ENCODE measurements at regions not wholly inside any gene's neighbourhood (a gene's known extent, or its start where the extent isn't known, plus 50 kb on each side); places are given as distances from the start of the nearest gene placed in this dataset.

- Histone ChIP-seq H2BK20ac (ENCODE audit: low read depth, low read length) (no peak overlapping the region), H2BK5ac (ENCODE audit: low read depth, low read length, poor library complexity, severe bottlenecking) (no peak overlapping the region), H4K8ac (ENCODE audit: low read depth in 2 of 2, low read length in 2 of 2) (no peak overlapping the region), H2AK9ac (replicated peaks; ENCODE audit: low read depth, low read length, poor library complexity) (no peak overlapping the region), H4K91ac (ENCODE audit: insufficient read depth, low read depth, low read length) (no peak overlapping the region), H3K79me1 (ENCODE audit: low read depth in 1 of 2, low read length in 2 of 2) (peaks cover 4 to 26% of the 10 kb centered on the region in 2 experiments; a peak in 3 of 4 replicates), H3K36me3 (ENCODE audit: control insufficient read depth, insufficient read depth, low read length) (peaks cover 2% of the 10 kb centered on the region; the same call in 1 of the 2 replicates), H3K4me2 (ENCODE audit: low read depth, low read length) (no peak overlapping the region), H2AFZ (replicated peaks; ENCODE audit: low read length, poor library complexity) (no peak overlapping the region), H4K20me1 (ENCODE audit: insufficient read depth, low read length) (peaks cover 43% of the 10 kb centered on the region), H2BK120ac (ENCODE audit: low read depth, low read length) (no peak overlapping the region), H2AK5ac (ENCODE audit: low read depth, low read length) (no peak overlapping the region), H3K14ac (replicated peaks; ENCODE audit: low read depth, low read length) (no peak overlapping the region), H3K27me3 (ENCODE audit: control insufficient read depth, insufficient read depth, low read length) (no peaks in the 10 kb centered on the region), H3K23ac (ENCODE audit: low read depth, low read length) (no peak overlapping the region), H4K5ac (ENCODE audit: low read depth, low read length) (no peak overlapping the region), H3K27ac (ENCODE audit: insufficient read depth, low read length) (no peak overlapping the region), H3K9ac (ENCODE audit: low read depth, low read length) (no peak overlapping the region), H3K9me3 (ENCODE audit: control insufficient read depth, insufficient read depth, low read length) (no peaks in the 10 kb centered on the region), H3K4me3 (ENCODE audit: insufficient read depth, low read depth, low read length) (no peak overlapping the region), H3K9me1 (ENCODE audit: insufficient read depth, low read length) (peaks cover 5% of the 10 kb centered on the region; the same call in 1 of the 2 replicates), H3K4me1 (ENCODE audit: control insufficient read depth, insufficient read depth, low read length) (no peaks in the 10 kb centered on the region), H3K4ac (ENCODE audit: low read depth, low read length) (no peak overlapping the region), H3K18ac (ENCODE audit: low read depth, low read length) (no peak overlapping the region), H2BK15ac (ENCODE audit: low read depth, low read length) (no peak overlapping the region), H3K56ac (ENCODE audit: extremely low read depth, insufficient read depth, low read length) (no peak overlapping the region)
- POLR2A ChIA-PET (ENCODE audit: unreplicated experiment), result no interaction called here
- BruUV-seq (replicated peaks), result no TSS peak
- TF ChIP-seq RFX5 (IDR thresholded peaks at IDR 0.05; ENCODE audit: low read depth, low read length) (no peak), USF2 (IDR thresholded peaks at IDR 0.05; ENCODE audit: low read depth, low read length) (no peak), MXI1 (IDR thresholded peaks at IDR 0.05; ENCODE audit: borderline replicate concordance, low read depth, low read length) (no peak), CTCF (conservative IDR thresholded peaks at IDR 0.05; ENCODE audit: low read depth, low read length) (no peak), BHLHE40 (IDR thresholded peaks at IDR 0.05; ENCODE audit: low read depth, low read length) (no peak), MAZ (IDR thresholded peaks at IDR 0.05; ENCODE audit: borderline replicate concordance, low read depth, low read length) (no peak)
- dilution Hi-C loops (cut with HindIII; ENCODE audit: low sequenced_read_pairs, unreplicated experiment) (no loop called here), intact Hi-C loops (cut with micrococcal nuclease) (no loop called here), in situ Hi-C loops (cut with MboI; ENCODE audit: low sequenced_read_pairs) (no loop called here)
- ATAC-seq (ENCODE audit: low read depth) (no peak; the same call in 1 of the 2 replicates), DNase-seq (no peak)
- CTCF ChIA-PET, result no interaction called here
- no CpG with 5 or more reads among the region's 1 CpG for WGBS, 2 experiments (ENCODE audit: extremely low coverage in 2 of 2, insufficient read length in 1 of 2)
Observed at GRCh38 chrX:73964579-73964978, 112.1 kb upstream of the XIST start.

All from IMR-90 (cell line).